CD4-positive, alpha-beta T cell treated with Interleukin-4 for 1 hour (primary cell): ENCODE measurements at regions not wholly inside any gene's neighbourhood (a gene's known extent, or its start where the extent isn't known, plus 50 kb on each side); places are given as distances from the start of the nearest gene placed in this dataset.
"Not testable (repeated sequence)": the region's sequence is repeated elsewhere in the genome, so short reads cannot be mapped to it uniquely, and the experiment has no call there.

ENCODE experiments used
- DNase-seq, 2 donors: peaks; one replicate each; pipeline ENCODE4 v3.0.0-alpha.2; 2020 to 2022

DNA sequence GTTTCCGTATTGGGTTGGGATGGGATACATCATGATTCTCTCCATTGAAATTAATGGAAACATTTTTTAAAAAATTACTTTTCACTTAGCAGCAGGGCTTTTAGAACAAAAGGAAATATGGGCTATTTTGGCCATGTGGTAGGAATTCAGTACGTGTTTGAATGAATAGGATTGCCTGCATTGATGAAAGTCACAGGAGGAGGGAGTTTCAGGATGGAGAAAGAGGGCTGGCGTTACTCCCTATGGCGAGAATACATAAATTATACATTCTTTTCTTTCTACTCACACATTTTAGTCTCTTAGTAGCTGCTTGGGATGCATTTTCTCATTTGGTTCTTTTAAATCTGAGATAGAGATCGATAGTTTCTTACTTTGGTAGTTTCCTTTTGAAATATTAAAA is 100.3 kb upstream of the PDHA1 start:
- DNase-seq = no peak

DNA sequence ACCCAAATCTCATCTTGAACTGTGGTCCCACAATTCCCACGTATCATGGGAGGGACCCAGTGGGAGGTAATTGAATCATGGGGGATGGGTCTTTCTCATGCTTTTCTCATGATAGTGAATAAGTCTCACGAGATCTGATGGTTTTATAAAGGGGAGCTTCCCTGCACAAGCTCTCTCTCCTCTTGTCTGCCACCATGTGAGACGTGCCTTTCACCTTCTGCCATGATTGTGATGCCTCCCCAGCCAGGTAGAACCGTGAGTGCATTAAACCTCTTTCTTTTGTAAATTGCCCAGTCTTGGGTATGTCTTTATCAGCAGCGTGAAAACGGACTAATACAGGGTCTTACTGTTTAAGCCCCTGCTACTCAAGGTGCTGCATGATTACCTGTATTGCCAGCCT is 98.8 kb upstream of the PDHA1 start:
- DNase-seq = not testable (repeated sequence)

DNA sequence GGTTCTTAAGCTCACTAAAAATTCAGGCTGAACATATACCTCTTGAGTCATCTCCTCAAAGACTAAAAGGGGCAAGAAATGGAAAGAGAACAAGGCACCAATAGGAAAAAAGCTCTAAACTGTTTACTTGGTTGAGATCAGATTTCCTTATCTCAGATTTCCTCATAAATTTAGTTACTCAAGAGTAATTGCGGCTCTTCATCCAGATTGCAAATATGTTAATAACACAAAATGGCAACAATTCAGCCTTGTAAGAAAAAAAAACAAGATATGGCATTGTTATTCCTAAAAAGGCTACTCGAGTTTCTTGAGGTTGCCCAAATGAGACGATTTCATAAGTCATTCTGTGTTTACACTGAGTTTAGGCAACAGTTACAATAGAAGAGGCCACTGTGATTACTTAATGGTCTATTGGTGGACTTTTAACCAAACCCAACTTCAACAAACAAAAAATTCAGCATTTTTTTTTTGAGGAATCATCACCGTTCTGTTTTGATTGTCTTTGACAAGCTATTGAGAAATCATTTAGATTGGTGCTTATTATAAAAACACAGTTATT is 97.9 kb upstream of the PDHA1 start:
- no peak for DNase-seq

DNA sequence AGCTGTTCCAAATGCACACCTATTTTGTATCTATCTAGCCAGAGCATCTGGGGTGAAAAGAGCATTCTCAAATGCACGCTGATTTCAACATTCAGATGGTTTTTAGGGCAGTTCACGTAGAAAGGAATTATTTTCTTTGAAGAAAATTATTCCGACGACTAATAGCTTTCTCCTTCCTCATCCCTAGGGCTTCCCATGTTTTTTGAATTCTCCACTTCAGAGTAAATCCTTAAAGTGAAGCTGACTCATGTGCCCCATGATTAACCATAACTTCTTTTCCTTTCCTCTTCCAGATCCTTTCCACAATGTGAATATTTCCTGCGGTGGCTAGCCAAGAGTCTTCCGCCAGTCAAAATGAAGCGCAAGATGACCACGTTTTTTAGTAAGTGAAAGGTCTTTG is 86.7 kb upstream of the PDHA1 start:
- DNase-seq = no peak

DNA sequence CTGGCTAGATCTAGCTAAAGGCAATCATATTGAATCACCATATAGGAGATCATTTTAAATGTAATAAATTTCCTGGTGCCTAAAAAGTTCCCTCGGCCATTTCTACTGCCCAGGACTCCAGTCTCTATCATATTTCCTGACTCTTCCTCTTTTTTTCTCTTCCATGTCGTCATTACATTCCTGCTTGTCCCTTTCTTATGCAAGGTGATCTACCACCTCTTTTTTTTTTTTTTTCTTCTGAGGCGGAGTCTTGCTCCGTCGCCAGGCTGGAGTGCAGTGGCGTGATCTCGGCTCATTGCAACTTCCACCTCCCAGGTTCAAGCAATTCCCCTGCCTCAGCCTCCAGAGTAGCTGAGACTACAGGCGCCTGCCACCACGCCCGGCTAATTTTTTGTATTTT is 82.7 kb upstream of the PDHA1 start:
- DNase-seq = not testable (repeated sequence)

- DNase-seq = no peak
These were observed 73.0 kb upstream of the PDHA1 start for GRCh38 chrX:19270727-19271126.

GRCh38 chrX:19272452-19272851 is 71.3 kb upstream of the PDHA1 start:
- DNase-seq = no peak

GRCh38 chrX:19280636-19281035 is 63.1 kb upstream of the PDHA1 start:
- DNase-seq = no peak

DNA sequence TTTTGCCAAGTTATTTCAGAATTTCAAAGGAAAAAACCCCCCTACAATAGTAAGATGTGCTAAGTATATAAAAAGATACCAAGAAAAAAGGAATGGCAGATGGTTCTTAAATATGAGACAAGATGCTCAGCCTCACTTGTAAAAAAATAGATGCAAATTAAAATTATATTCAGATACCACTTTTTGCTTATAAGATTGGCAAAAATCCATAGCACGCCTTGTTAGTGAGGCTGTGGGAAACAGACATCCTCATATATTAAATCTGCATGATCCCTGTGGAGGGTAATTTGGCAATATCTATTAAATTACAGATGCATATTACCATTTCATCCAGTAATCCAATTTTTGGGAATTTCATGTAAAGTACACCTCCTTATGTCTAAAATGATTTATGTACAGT is 62.5 kb upstream of the PDHA1 start:
- no peak for DNase-seq

- no peak for DNase-seq
These were observed 60.0 kb upstream of the PDHA1 start for GRCh38 chrX:19283597-19284339.

GRCh38 chrX:19285857-19286256 is 57.9 kb upstream of the PDHA1 start:
- no peak for DNase-seq

- no peak for DNase-seq
These were observed 52.6 kb upstream of the PDHA1 start for GRCh38 chrX:19291086-19291485.

DNA sequence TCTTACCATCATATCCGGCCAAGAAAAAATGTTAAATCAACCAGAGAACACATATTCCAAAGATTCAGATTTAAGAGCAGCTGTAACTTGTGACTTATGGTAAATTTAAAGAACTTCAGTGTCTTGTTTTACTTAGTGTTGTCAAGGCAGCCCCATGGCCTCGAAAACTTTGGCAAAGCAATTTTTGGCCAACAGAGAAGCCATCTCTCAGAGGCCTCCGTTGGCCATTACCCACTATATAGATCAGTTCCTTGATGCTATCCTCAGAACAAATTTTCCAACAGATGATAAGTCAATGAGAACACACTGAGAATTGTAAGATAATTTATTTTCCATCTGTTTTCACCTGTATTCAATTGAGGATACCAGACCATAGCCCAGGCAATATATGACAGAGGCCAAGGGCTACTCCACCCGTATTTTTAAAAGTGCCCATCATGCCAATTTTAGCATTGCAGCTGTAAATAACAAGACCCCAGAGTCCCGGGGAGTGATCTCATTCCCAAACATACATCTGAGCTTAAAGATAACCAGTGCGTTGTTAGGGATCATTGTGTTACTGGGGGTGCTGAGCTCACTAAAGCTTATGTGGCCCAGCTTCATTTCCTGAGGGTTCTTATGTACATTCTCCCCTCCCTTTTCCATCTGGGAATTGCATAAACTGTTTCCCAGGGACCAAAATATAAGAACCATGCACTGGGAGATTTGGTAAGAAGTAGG is 50.0 kb upstream of the PDHA1 start:
- DNase-seq = no peak
